Testis (tissue), 2 donors: ENCODE measurements at regions not wholly inside any gene's neighbourhood (a gene's known extent, or its start where the extent isn't known, plus 50 kb on each side); places are given as distances from the start of the nearest gene placed in this dataset.

Experiments
- DNase-seq: peaks from one replicate; pipeline ENCODE4 v3.0.0-alpha.2; 2019
- H3K27ac ChIP-seq, 2 donors: fragments of 200-600 bp; sonication (generic); one replicate each; pipeline ENCODE4 v1.5.1; 2019
- H3K27me3 ChIP-seq: fragments of 200-600 bp; sonication (generic); one replicate; pipeline ENCODE4 v1.5.1; 2019
- H3K36me3 ChIP-seq: fragments of 200-600 bp; sonication (generic); one replicate; pipeline ENCODE4 v1.5.1; 2017; ENCODE audit warnings: low read depth; ENCODE audit errors: missing control alignments
- H3K4me1 ChIP-seq: fragments of 200-600 bp; sonication (generic); one replicate; pipeline ENCODE4 v1.5.1; 2019
- H3K4me3 ChIP-seq, 2 donors: fragments of 200-600 bp; sonication (generic); one replicate each; pipeline ENCODE4 v1.5.1; 2017 to 2019
- H3K9me3 ChIP-seq: fragments of 200-600 bp; sonication (generic); one replicate; pipeline ENCODE4 v1.5.1; 2017
- POLR2A ChIP-seq: fragments of 450-650 bp; IDR thresholded peaks from one replicate; pipeline ENCODE4 v1.6.1; 2017; ENCODE audit warnings: antibody characterized with exemption, mild to moderate bottlenecking, moderate library complexity
- WGBS, 2 donors: methylation state at CpG; one replicate each; pipeline ENCODE4 v1.1.5; 2018; 5-methylcytosine and 5-hydroxymethylcytosine counted together
- intact Hi-C: fragments of 100-400 bp; cut with DNase I; formaldehyde crosslinking; loops from one replicate; pipeline ENCODE4 v1.15.1; 2023; ENCODE audit warnings: low total_unique reads
- TF ChIP-seq, protein P1 (sequence below), 3 experiments: fragments of 450-650 bp in 2 of 3; fragments of 200-600 bp in 1 of 3; sonication (generic) in 1 of 3; IDR thresholded peaks; one replicate each; pipeline ENCODE4 v1.5.1; 2016 to 2019; ENCODE audit warnings: antibody characterized with exemption in 3 of 3, mild to moderate bottlenecking in 2 of 3, moderate library complexity in 1 of 3

DNA sequence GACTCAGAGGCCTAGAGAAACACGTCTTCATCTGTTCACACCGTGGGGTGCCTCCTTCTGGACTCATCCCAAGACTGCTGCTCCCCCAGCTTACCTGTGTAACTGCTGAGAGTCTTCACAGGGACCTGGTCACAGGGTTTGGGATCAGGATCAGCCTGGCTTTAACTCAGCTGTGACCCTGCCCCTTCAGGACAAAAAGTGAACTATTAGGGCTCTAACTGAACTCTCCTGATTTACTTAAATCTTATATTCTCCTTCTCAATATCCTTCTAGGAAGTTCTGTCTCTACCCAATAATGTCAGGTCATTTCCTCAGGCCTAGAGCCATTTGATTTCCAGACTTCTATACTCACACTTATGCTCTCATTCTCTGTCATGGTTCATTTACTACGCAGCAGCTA is 108.4 kb downstream of the ZNF280B start:
- Histone ChIP-seq H3K9me3 (no peaks in the 10 kb centered on the region), H3K36me3 (no peaks in the 10 kb centered on the region), H3K4me3 (no peak overlapping the region), H3K27me3 (no peaks in the 10 kb centered on the region), H3K4me1 (peaks cover 9% of the 10 kb centered on the region), H3K27ac (no peak overlapping the region)
- 75 to 78% methylated on average over 3 of the region's 3 CpGs for WGBS, 2 donors
- no peak for DNase-seq
- TF ChIP-seq, protein P1, sequence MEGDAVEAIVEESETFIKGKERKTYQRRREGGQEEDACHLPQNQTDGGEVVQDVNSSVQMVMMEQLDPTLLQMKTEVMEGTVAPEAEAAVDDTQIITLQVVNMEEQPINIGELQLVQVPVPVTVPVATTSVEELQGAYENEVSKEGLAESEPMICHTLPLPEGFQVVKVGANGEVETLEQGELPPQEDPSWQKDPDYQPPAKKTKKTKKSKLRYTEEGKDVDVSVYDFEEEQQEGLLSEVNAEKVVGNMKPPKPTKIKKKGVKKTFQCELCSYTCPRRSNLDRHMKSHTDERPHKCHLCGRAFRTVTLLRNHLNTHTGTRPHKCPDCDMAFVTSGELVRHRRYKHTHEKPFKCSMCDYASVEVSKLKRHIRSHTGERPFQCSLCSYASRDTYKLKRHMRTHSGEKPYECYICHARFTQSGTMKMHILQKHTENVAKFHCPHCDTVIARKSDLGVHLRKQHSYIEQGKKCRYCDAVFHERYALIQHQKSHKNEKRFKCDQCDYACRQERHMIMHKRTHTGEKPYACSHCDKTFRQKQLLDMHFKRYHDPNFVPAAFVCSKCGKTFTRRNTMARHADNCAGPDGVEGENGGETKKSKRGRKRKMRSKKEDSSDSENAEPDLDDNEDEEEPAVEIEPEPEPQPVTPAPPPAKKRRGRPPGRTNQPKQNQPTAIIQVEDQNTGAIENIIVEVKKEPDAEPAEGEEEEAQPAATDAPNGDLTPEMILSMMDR (IDR thresholded peaks at IDR 0.05): no peak
- no peak for TF ChIP-seq POLR2A
- intact Hi-C loops: no loop called here

DNA sequence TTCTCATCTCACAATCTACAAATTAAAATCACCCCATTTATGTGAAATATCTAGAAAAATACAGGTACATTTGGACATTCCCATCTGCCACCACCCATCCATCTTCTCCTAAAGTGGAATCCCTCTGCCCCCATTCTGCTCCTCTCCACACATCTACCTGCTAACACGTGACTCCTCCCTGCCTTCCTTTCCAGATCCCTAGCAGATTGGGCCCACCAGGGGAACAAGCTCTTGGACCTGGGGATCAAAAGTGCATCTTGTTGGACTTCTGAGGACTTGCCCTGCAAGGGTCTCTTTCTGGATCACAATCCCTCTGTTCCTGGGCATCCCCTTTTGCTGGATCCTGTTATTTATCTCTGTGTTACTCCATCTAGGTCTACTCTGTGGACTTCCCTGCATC is 107.6 kb downstream of the ZNF280B start:
- TF ChIP-seq, protein P1 (IDR thresholded peaks at IDR 0.05): no peak
- DNase-seq: no peak
- no peaks in the 10 kb centered on the region for H3K36me3 ChIP-seq
- no peak overlapping the region for H3K27ac ChIP-seq
- peaks cover 9% of the 10 kb centered on the region for H3K4me1 ChIP-seq
- no peaks in the 10 kb centered on the region for H3K27me3 ChIP-seq
- H3K9me3 ChIP-seq: no peaks in the 10 kb centered on the region
- 80 to 97% methylated on average over 1 of the region's 1 CpG for WGBS, 2 donors
- intact Hi-C loops: no loop called here
- no peak overlapping the region for H3K4me3 ChIP-seq

- peaks cover 9% of the 10 kb centered on the region for H3K4me1 ChIP-seq
- H3K9me3 ChIP-seq: no peaks in the 10 kb centered on the region
- intact Hi-C loops: no loop called here
- no peak for TF ChIP-seq POLR2A
- TF ChIP-seq, protein P1 (IDR thresholded peaks at IDR 0.05): no peak
- no peak for DNase-seq
- 100% methylated on average over 1 of the region's 1 CpG for WGBS, 2 donors
- no peak overlapping the region for H3K4me3 ChIP-seq
- H3K27ac ChIP-seq: no peak overlapping the region
- H3K36me3 ChIP-seq: no peaks in the 10 kb centered on the region
- no peaks in the 10 kb centered on the region for H3K27me3 ChIP-seq
Measured at GRCh38 chr22:22401381-22401780, 107.2 kb downstream of the ZNF280B start.

DNA sequence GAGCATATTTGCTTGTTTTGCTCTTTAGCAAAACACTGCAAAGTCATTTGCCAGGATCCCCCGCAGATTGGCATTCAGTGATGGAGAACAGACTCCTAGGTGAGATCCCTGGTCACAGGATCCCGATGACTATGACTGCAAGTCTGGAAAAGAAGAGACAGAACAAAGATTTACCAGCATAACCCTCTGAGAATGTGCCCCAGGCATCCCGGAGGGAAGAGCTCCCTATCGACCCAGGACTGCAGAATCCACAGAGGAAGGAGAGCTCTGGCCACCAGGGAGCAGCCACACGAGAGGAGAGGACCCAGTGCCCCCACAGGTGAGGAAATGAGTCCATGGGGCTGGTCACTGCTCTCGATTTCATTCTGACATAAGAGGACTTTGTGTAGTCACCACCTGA is 105.2 kb downstream of the ZNF280B start:
- Histone ChIP-seq H3K36me3 (no peaks in the 10 kb centered on the region), H3K27me3 (no peaks in the 10 kb centered on the region), H3K27ac (no peak overlapping the region), H3K9me3 (no peaks in the 10 kb centered on the region), H3K4me3 (no peak overlapping the region), H3K4me1 (no peaks in the 10 kb centered on the region)
- intact Hi-C loops: no loop called here
- TF ChIP-seq, protein P1 (IDR thresholded peaks at IDR 0.05): no peak
- no peak for TF ChIP-seq POLR2A
- no peak for DNase-seq
- WGBS, 2 donors: 83 to 89% methylated on average over 3 to 6 of the region's 6 CpGs

DNA sequence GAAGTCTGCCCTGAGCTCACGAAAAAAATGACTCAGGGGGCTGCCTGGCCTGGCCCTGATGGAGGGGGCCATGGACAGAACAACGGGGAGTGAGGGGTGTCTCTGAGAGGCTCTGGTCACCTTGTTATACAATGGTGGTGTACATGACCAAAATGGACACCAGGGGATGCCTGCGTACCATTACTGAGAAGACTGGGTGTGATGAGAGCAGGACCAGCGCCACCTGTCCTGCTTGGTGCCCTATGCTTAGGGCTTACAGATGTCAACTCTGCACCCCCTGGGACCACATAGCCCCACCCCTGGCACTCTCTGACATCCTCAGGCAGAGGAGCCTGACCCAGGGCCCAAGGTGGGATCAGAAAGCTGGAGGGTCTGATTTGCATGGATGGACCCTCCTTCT is 104.8 kb downstream of the ZNF280B start:
- no peak for DNase-seq
- no peak for TF ChIP-seq POLR2A
- TF ChIP-seq, protein P1 (IDR thresholded peaks at IDR 0.05): no peak
- no peaks in the 10 kb centered on the region for H3K27me3 ChIP-seq
- H3K36me3 ChIP-seq: no peaks in the 10 kb centered on the region
- intact Hi-C loops: no loop called here
- H3K4me1 ChIP-seq: no peaks in the 10 kb centered on the region
- WGBS, 2 donors: 85 to 92% methylated on average over 4 of the region's 4 CpGs
- no peak overlapping the region for H3K27ac ChIP-seq
- H3K4me3 ChIP-seq: no peak overlapping the region
- H3K9me3 ChIP-seq: no peaks in the 10 kb centered on the region
